Keratinocyte (primary cell): ENCODE measurements at regions not wholly inside any gene's neighbourhood (a gene's known extent, or its start where the extent isn't known, plus 50 kb on each side); places are given as distances from the start of the nearest gene placed in this dataset.

ENCODE experiments used
- DNase-seq: peaks from one replicate; pipeline ENCODE4 v3.0.0-alpha.2; 2011; ENCODE audit warnings: low read depth, missing footprints, low spot score
- FAIRE-seq: peaks from 2 replicates; lab custom pipeline; 2011; peaks lifted over from hg19 to GRCh38; lab: Jason Lieb, UNC
- H2AFZ ChIP-seq: 2 replicates; pipeline ENCODE4 v1.6.0; 2012; ENCODE audit warnings: low read length, control low read depth, inconsistent platforms; ENCODE audit not compliant: control insufficient read depth
- H3K27ac ChIP-seq: 2 replicates; pipeline ENCODE4 v1.5.1; 2011; ENCODE audit warnings: low read length; ENCODE audit not compliant: control insufficient read depth, insufficient read depth
- H3K27me3 ChIP-seq: 3 replicates; pipeline ENCODE4 v1.6.0; 2011; ENCODE audit warnings: low read length; ENCODE audit not compliant: control insufficient read depth, insufficient read depth; ENCODE audit errors: extremely low read depth
- H3K36me3 ChIP-seq, 2 experiments: 2 replicates in 1 of 2; 3 replicates in 1 of 2; pipeline ENCODE4 v1.5.1; 2011; ENCODE audit warnings: low read length in 2 of 2, mild to moderate bottlenecking in 1 of 2; ENCODE audit not compliant: control insufficient read depth in 2 of 2, insufficient read depth in 2 of 2; ENCODE audit errors: extremely low read depth in 1 of 2
- H3K4me1 ChIP-seq: 3 replicates; pipeline ENCODE4 v1.5.1; 2011; ENCODE audit warnings: low read length; ENCODE audit not compliant: control insufficient read depth, insufficient read depth; ENCODE audit errors: extremely low read depth
- H3K4me2 ChIP-seq: 3 replicates; pipeline ENCODE4 v1.6.0; 2011; ENCODE audit warnings: low read depth, low read length; ENCODE audit not compliant: control insufficient read depth, insufficient read depth; ENCODE audit errors: extremely low read depth
- H3K4me3 ChIP-seq, 3 experiments: fragments of 200-600 bp in 1 of 3; sonication (generic) in 1 of 3; 2 replicates in 2 of 3; 3 replicates in 1 of 3; pipeline ENCODE4 v1.5.1; 2011 to 2016; ENCODE audit warnings: low read length in 3 of 3, mild to moderate bottlenecking in 3 of 3, control low read depth in 2 of 3, inconsistent platforms in 1 of 3, low read depth in 1 of 3, mixed read lengths in 1 of 3, mixed run types in 1 of 3, moderate library complexity in 1 of 3; ENCODE audit not compliant: control insufficient read depth in 2 of 3, insufficient read depth in 2 of 3; ENCODE audit errors: extremely low read depth in 1 of 3
- H3K79me2 ChIP-seq: 2 replicates; pipeline ENCODE4 v1.6.0; 2012; ENCODE audit warnings: low read length; ENCODE audit not compliant: control insufficient read depth, insufficient read depth
- H3K9ac ChIP-seq: 3 replicates; pipeline ENCODE4 v1.6.0; 2011; ENCODE audit warnings: low read length; ENCODE audit not compliant: control insufficient read depth, insufficient read depth; ENCODE audit errors: extremely low read depth
- H3K9me1 ChIP-seq: 3 replicates; pipeline ENCODE4 v1.6.0; 2011; ENCODE audit warnings: low read length; ENCODE audit not compliant: control insufficient read depth, insufficient read depth; ENCODE audit errors: extremely low read depth
- H3K9me3 ChIP-seq: 2 replicates; pipeline ENCODE4 v1.5.1; 2012; ENCODE audit warnings: low read depth, low read length; ENCODE audit not compliant: control insufficient read depth
- H4K20me1 ChIP-seq: 3 replicates; pipeline ENCODE4 v1.6.0; 2011; ENCODE audit warnings: low read length; ENCODE audit not compliant: control insufficient read depth, insufficient read depth; ENCODE audit errors: extremely low read depth
- EZH2 ChIP-seq: IDR thresholded peaks from one replicate; pipeline ENCODE4 v1.6.1; 2012; ENCODE audit warnings: inconsistent platforms, mild to moderate bottlenecking, low read length, moderate library complexity
- dilution Hi-C: fragments of 300-500 bp; cut with MboI; formaldehyde crosslinking; loops from one replicate; pipeline ENCODE4 v1.7.0; 2020; ENCODE audit warnings: low sequenced_read_pairs; ENCODE audit not compliant: extremely low pct_ligation_motif_present
- TF ChIP-seq, protein P1 (sequence below), 3 experiments: IDR thresholded peaks in 1 of 3; conservative IDR thresholded peaks in 1 of 3; optimal IDR thresholded peaks in 1 of 3; 2 replicates in 2 of 3; 3 replicates in 1 of 3; pipeline versions ENCODE3 to v1.5.1; 2011; ENCODE audit warnings: low read length in 3 of 3, mild to moderate bottlenecking in 3 of 3, moderate library complexity in 2 of 3, control low read depth in 1 of 3, inconsistent platforms in 1 of 3; ENCODE audit not compliant: insufficient read depth in 2 of 3; ENCODE audit errors: extremely low read depth in 1 of 3

DNA sequence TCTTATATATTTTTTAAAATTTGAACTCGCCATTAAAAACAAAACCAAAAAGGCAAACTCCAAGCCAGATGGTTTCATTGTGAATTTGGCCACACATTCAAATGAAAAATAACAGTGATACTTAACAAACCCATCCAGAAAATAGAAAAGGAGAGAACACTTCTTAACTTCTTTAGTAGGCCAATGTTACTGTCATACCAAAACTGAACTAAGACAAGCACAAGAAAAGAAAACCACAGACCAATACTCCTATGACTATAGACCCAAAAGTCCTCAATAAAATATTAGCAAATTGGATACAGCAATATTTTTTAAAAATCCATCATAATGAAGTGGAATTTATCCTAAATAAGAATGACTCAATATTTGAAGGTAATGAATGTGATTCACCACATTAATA, 73.5 kb upstream of the ALDH1A3 start:
- H3K9me3 ChIP-seq = peaks cover 5% of the 10 kb centered on the region

GRCh38 chr15:100807028-100807427, 72.6 kb upstream of the ALDH1A3 start:
- Histone ChIP-seq H3K79me2 (no peaks in the 10 kb centered on the region), H3K4me3 (no peak overlapping the region), H3K36me3 (no peaks in the 10 kb centered on the region), H3K9me1 (no peaks in the 10 kb centered on the region), H3K27ac (no peak overlapping the region), H3K9me3 (peaks cover 5% of the 10 kb centered on the region), H3K9ac (no peak overlapping the region), H3K27me3 (peaks cover 2% of the 10 kb centered on the region), H3K4me2 (no peak overlapping the region), H4K20me1 (no peaks in the 10 kb centered on the region), H2AFZ (no peak overlapping the region), H3K4me1 (peaks cover 9% of the 10 kb centered on the region)
- FAIRE-seq (no peak), DNase-seq (no peak)
- TF ChIP-seq EZH2 = no peak
- TF ChIP-seq, protein P1, sequence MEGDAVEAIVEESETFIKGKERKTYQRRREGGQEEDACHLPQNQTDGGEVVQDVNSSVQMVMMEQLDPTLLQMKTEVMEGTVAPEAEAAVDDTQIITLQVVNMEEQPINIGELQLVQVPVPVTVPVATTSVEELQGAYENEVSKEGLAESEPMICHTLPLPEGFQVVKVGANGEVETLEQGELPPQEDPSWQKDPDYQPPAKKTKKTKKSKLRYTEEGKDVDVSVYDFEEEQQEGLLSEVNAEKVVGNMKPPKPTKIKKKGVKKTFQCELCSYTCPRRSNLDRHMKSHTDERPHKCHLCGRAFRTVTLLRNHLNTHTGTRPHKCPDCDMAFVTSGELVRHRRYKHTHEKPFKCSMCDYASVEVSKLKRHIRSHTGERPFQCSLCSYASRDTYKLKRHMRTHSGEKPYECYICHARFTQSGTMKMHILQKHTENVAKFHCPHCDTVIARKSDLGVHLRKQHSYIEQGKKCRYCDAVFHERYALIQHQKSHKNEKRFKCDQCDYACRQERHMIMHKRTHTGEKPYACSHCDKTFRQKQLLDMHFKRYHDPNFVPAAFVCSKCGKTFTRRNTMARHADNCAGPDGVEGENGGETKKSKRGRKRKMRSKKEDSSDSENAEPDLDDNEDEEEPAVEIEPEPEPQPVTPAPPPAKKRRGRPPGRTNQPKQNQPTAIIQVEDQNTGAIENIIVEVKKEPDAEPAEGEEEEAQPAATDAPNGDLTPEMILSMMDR (optimal IDR thresholded peaks at IDR 0.05 in 1 of 3, IDR thresholded peaks at IDR 0.05 in 1 of 3, conservative IDR thresholded peaks at IDR 0.05 in 1 of 3; ENCODE audit: extremely low read depth in 1 of 3, insufficient read depth in 2 of 3, low read length in 3 of 3) = no peak
- dilution Hi-C loops = no loop called here

More for the DNA sequence above, 73.5 kb upstream of the ALDH1A3 start:
- FAIRE-seq (no peak), DNase-seq (no peak)
- H3K36me3 ChIP-seq = no peaks in the 10 kb centered on the region
- no peak overlapping the region for H3K4me3 ChIP-seq
- H3K4me1 ChIP-seq = peaks cover 9% of the 10 kb centered on the region
- no peak for TF ChIP-seq EZH2
- TF ChIP-seq, protein P1 (optimal IDR thresholded peaks at IDR 0.05 in 1 of 3, IDR thresholded peaks at IDR 0.05 in 1 of 3, conservative IDR thresholded peaks at IDR 0.05 in 1 of 3; ENCODE audit: extremely low read depth in 1 of 3, insufficient read depth in 2 of 3, low read length in 3 of 3) = no peak
- H3K4me2 ChIP-seq = no peak overlapping the region
- no peak overlapping the region for H3K9ac ChIP-seq
- no peaks in the 10 kb centered on the region for H3K9me1 ChIP-seq
- H3K27me3 ChIP-seq = peaks cover 3% of the 10 kb centered on the region
- H3K27ac ChIP-seq = no peak overlapping the region
- H2AFZ ChIP-seq = no peak overlapping the region
- H3K79me2 ChIP-seq = no peaks in the 10 kb centered on the region
- dilution Hi-C loops = no loop called here
- no peaks in the 10 kb centered on the region for H4K20me1 ChIP-seq
